ENCODE measurements at regions not wholly inside any gene's neighbourhood (a gene's known extent, or its start where the extent isn't known, plus 50 kb on each side); places are given as distances from the start of the nearest gene placed in this dataset.

DNA sequence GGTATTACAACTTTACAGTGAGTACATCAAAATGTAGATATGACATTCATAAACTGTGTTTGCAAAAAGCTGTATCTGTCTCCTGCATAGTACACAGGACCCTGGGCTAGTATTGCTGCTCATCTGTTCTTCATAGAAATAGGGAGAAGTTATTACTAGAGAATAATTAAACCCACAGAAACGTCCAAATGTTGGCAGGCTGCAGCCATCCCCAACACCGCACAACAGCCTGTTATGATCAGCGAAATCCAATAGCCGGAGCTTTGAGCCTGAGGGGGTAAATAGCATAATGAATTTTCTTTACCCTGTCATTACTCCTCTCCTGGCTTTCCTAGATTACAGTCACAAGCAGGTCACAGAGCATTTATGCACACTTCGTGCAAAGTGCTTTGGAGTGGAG, 178.0 kb downstream of the DACT1 start:
- DNase-seq = no peak

GRCh38 chr14:58816416-58817115, 178.8 kb downstream of the DACT1 start:
- DNase-seq = no peak

- DNase-seq = no peak
Measured at GRCh38 chr14:58817846-58818245, 180.1 kb downstream of the DACT1 start.

GRCh38 chr14:58820032-58820431, 182.3 kb downstream of the DACT1 start:
- DNase-seq = no peak

DNA sequence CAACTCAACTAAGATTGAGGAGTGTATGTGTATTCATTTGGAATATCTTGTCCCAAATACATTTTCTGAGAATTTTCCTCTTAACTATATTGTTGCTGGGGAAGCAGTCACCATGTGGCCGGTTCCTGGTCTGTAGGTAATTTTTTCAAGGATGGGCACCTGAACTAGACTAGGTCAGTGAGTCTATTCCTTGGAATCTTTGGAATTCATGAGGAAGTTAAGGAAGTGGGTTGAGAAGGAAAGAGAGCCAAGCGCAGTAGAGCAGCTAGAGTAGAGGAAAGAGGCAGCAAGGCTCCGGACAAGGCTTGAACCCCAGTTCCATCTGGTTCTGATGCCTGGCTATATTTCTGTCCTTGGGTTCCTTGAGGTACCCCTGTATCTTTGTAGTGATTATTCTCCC, 183.7 kb downstream of the DACT1 start:
- no peak for DNase-seq

DNA sequence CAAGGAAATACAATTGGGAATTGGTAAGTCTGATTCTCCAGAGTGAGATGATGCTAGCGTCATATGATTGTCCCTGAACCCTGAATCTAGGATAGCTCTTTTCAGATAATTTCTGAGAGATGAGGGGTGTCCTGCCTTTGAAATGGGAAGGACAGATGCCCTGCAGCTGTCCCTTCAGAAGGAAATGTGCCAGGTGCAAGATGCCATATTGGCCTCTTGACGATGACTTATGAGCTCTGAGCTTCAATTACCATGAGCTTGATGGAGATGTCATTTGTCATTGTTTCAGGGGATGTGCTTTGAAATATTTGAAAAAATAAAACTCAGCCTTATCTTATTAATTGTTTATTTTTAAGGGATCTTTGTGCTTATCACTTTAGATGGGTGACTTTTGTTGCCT, 185.1 kb downstream of the DACT1 start:
- DNase-seq = peak; percentile 52

GRCh38 chr14:58823312-58823711, 185.6 kb downstream of the DACT1 start:
- peak; percentile 52 for DNase-seq

GRCh38 chr14:58824106-58824505, 186.3 kb downstream of the DACT1 start:
- no peak for DNase-seq

DNA sequence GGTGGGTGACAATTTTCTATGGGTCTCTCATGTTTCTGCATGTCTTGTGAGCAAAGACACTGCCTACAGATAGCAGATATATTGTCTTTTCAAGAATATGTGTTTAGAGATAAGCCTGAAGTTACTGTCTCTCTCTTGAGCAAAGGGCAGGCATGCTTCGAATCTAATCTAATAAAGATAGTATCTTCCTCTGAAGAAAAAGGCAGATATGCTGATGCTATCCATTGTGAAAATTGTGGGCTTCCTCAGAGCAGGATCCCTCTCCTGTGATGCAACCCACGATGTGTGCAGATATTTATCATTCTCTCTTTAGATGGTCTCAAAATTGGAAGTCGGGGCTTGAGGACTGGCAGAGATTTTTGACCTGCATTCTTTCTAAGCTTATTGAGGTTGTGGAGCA, 187.0 kb downstream of the DACT1 start:
- no peak for DNase-seq

- no peak for DNase-seq
Measured at GRCh38 chr14:58825606-58826005, 187.8 kb downstream of the DACT1 start.

DNA sequence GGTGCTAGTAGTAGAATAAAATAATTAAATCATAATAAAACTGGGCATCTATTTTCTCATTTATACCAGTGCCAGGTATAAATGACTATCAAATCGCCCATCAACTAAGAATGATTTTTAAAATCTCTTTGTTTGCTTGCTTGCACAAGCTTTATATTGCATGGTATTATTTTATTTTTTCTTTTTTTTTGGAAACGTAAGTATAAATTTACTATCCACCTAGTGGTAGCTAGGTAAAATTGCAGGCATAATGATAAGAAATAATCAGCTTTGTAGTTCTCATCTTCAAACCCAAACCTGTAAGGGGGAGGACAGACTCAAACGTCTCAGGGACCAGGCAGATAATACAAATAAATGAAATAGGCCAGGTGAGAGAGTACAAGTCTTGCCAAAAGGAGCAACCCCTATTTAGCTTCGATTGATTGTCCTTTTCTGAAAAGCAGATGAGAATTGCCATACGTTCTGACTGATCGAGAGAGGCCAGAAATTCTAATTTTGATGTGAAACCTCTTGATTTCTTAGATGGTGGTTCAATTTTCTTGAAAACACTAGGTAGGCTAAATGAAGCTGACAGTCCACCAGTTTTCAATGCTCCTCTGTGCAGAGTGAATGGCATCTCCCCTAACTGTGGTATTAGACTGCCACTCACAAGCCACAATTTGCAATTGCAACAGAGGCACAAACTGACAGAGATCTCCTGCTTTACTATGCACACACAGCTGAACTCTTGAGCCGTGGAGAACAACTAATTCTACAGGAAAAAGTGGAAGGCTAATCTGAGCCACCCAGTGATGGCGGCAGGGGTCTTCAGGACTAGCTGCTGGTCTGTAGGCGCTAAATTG, 189.3 kb downstream of the DACT1 start:
- no peak for DNase-seq

DNA sequence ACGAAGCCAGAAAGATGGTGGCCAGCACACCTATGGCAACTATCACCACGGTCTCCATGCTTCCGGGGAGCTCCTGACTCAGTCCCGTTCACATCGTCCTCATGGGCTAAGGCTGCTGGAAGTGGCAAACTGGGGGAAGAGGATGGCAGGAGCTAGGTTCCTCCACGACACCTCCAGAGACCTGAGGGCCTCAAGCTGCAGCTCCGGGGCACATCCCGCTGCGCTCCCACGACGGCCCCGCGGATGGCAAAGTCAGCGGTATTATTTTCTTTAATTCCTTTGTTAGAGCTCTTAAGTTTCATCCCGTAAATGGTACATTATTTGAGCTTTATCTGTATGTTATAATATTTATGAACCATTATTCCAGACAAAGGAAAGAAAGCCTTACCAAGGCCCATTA, 190.5 kb downstream of the DACT1 start:
- no peak for DNase-seq

DNA sequence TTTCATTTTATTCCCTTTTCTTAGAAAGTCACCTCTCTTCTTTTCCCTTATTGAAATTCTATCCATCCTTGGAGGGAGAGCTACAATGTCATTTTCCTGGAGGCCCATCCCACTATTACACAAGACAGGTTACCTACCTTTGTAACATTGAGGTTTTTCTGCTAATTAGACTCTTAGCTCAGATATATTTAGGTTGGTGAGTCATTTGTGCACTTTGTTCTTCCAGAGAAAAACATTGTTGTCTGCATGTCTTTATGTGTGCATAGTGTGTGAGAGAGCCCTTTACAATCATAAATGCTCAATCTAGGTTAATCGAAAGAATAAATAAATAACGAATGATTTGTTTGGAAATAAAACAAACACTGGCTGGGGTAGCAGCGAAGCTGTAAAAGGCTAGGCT, 191.8 kb downstream of the DACT1 start:
- DNase-seq = peak; percentile 84

DNA sequence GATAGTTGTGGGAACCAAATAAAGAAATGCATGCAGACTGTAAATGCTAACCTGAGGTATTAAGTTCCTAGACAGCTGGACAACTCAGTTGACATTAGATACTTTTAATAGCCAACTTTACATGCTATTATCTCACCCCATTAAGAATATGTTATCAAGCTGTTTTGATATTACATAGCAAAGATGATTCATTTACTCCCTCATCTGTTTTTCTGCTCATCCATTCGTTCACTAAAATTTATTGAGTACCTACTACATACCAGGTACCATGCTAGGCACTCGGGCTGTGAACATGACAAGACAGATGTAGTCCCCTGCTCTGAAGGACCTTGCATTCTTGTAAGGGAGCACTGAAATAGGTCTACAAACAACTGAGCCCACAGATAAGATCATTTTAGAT, 192.4 kb downstream of the DACT1 start:
- DNase-seq = no peak

DNA sequence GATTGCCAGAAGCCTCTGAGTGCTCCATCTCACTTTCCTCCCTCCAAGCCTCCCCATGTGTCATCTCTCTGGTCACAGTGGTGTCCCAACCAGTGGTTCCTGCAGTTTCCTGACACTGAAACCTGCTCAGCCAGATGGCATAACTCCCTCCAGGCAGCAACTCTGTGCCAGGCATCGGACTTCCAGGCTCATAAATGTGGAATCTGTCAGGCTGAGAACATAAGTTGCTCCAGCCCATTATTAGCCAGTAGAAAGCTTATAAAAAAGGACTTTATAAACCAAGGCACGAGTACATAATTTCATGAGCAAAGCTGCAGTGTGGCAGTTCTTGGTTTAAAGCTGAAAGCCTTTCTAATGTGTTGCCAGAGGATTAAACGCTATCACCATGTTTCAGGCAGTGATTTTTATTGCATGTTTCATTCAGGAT, 194.3 kb downstream of the DACT1 start:
- no peak for DNase-seq

GRCh38 chr14:58833634-58834378, 196.0 kb downstream of the DACT1 start:
- DNase-seq = no peak

- no peak for DNase-seq
Measured at GRCh38 chr14:58836303-58836974, 198.7 kb downstream of the DACT1 start.

DNA sequence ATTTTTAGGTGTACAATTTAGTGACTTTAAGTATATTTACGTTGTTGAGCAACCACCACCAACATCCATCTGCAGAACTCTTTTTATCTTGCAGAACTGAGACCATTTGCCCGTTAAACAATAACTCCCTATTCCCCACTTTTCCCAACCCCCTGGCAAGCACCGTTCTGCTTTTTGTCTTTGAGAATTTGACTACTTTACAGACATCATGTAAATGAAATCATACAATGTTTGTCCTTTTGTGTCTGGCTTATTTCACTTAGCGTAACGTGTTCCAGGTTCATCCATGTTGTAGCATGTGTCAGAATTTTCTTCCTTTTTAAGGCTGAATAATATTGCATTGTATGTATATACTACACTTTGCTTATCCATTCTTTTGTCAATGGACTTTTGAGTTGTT, 201.5 kb downstream of the DACT1 start:
- no peak for DNase-seq

DNA sequence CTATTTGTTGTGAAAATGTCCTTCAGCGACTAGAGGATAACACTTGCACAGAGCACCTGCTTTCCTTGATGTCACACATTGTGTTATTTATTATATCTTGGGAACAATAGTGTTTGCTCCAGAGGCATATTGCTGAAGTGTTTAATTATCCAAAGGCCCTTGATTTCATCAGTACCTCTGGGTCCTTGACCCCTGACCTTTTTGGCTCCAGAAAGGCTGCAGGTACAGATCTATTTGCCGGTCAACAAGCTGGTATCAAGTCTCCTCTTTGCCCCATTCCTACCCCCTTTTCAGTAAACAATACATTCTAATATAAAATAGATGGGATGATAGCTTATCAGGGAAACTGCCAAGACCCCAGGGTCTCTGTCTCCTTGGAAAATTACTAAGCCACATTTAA, 206.8 kb downstream of the DACT1 start:
- DNase-seq = peak; percentile 75

- no peak for DNase-seq
Measured at GRCh38 chr14:58846682-58847465, 209.1 kb downstream of the DACT1 start.

DNA sequence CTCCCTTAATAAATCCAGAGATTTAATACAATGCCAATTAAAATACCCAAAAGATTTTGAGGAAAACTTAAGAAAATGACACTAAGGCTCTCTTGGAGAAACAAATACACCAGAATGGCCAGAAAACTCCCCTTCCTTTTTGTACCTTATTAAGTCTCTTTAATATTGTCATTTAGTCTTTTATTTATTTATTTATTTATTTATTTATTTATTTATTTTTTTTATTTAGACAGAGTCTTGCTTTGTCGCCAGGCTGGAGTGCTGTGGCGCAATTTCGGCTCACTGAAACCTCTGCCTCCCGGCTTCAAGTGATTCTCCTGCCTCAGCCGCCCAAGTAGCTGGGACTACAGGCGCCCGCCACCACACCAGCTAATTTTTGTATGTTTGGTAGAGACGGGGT, 210.6 kb downstream of the DACT1 start:
- no peak for DNase-seq

DNA sequence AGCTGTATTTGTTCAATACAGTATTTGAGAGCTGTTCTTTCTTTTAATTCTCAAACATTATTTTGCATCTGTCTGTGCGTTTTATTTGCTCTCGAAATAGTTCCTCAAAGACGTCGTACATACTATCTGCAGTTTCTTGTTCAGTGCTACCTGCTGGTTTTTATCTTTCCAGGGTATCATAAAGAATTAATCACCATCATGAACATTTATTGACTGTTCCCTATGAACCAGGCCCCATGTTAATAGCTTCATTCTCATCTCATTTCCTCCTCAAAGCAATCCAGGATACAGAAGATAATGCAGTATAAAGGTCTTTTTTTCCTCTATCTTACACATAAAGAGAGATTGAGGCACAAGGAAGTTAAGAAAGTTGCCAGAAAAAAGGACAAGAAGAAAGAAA, 211.8 kb downstream of the DACT1 start:
- DNase-seq = no peak

Data from NCI-H510A treated with DMSO at 0.1 percent for 48 hours (cell line).